ENCODE measurements at regions not wholly inside any gene's neighbourhood (a gene's known extent, or its start where the extent isn't known, plus 50 kb on each side); places are given as distances from the start of the nearest gene placed in this dataset.
"Not testable (repeated sequence)": the region's sequence is repeated elsewhere in the genome, so short reads cannot be mapped to it uniquely, and the experiment has no call there.

DNA sequence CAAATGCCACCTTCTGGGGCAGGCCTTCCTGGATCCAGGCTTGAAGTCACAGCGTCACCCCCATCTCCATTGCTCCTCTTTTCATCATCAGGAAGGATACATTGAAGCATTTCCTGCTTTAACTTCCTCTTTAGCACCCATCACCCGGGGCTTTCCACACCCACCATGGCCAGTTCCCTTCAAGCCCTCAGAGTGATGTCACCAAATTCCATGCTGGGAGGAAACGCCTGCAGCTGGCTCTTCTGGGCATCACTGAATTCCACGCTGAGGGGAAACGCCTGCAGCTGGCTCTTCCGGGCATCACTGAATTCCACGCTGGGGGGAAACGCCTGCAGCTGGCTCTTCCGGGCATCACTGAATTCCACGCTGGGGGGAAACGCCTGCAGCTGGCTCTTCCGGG is 354.6 kb downstream of the SMOC2 start:
- not testable (repeated sequence) for DNase-seq (ENCODE audit: extremely low read depth in 1 of 2, low read depth in 1 of 2)

DNA sequence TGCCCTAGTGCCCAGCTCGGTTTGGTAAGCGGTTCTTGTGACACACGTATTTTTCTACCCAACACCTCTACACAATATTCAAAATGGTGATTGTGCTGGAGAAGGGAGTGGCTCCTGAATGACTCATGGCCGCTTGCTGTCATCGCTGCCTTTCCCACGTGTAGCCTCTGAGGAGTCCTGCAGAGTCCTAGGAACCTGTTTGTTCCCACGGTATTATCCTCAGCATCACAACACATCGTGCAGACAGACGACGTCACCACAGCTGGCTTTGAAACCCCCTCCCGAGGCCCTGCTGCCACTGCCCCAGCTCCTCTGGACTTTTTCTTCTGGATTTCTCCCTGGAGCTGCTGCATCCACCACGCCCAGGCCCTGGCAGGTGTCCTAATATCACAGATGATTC is 353.5 kb downstream of the SMOC2 start:
- DNase-seq (ENCODE audit: extremely low read depth in 1 of 2, low read depth in 1 of 2) = no peak

DNA sequence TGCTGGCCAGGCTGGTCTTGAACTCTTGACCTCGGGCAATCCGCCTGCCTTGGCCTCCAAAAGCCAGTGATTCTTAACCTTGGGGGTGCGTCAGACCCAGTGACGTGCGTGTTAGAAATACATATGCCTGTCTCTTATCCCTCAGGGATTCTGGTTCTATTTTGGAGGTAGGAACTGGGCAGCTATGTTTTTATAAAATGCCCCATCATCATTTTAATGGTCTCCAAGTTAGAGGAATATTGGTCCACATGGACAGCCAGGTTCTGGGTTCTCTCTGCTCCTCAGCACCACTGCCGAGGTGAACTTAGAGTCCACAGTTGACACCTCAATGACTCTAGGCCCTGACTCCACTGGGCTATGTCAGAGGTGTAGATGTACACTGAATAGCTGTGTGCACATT is 352.7 kb downstream of the SMOC2 start:
- no peak for DNase-seq (ENCODE audit: extremely low read depth in 1 of 2, low read depth in 1 of 2)

DNA sequence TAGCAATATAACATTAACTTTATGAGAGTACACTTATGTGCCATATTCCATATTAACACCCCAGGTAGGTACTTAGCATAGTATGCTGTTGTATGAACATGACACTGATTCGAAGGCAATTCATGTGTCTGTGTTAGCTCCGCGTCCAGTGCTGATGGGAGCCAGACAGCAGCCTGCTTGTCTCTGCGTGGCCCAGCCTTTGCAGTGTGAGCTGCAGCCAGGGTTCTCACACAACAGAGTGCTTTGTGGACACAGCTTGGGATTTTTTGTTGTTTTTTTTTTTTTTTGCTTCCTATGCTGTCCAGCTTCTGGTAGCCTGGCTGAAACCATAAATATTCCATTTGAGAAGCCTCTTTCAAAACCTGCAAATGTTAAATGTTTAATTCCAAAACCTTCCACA is 350.9 kb downstream of the SMOC2 start:
- no peak for DNase-seq (ENCODE audit: extremely low read depth in 1 of 2, low read depth in 1 of 2)

DNA sequence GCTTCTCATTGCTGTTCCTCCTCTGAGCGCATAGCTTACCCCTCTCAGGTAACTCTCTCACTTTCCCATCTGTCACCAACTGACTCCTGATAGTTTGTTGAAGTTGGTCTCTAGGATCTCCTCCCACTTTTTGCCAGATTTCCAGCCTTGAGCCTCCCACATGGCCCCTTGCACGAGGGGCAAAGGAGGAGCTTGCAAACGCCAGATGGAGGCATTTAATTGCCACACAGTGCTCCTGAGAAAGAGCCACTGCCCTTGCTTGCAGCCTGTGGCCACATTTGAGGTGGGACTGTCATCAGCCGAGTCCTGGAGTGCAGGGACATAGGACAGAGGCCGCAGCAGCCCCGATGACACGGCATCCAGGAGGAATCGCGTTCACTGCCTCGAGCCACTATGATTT is 348.7 kb downstream of the SMOC2 start:
- no peak for DNase-seq (ENCODE audit: extremely low read depth in 1 of 2, low read depth in 1 of 2)

DNA sequence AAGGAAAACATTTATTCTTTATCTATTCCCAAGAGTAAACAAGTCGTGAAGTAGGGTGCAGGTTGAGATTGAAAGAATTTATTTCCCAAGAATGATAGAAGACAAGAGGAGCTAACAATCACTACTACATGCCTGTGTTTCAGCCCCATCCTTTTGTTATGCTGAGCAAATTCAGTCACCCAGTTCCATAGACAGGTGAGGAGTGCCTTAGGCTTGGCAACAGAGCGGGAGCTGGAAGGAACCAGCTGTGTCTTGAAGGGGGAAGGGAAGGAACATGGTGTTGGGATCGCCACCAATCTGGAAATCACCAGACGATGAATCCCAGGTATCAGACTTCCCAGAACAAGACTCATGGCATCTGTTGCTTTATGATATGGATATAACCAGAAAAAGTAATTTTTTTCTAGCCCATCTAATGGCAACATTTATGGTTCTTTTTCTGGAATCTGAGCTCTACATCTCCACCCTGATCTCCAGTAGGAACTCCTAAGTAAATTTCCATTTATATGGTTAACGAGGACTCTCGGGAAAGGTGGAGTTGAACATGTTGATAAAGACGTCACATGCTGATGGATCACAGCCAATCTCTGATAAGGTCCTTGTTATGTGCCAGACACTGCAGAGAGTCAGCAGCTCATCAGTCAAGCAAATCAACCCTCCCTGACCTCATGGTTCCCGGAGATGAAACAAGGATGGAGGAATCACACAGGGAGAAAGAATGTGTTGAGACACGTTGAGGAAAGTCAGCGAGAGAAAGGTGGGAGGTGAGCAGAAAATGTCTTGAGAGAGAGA is 344.9 kb downstream of the SMOC2 start:
- no peak for DNase-seq (ENCODE audit: extremely low read depth in 1 of 2, low read depth in 1 of 2)

DNA sequence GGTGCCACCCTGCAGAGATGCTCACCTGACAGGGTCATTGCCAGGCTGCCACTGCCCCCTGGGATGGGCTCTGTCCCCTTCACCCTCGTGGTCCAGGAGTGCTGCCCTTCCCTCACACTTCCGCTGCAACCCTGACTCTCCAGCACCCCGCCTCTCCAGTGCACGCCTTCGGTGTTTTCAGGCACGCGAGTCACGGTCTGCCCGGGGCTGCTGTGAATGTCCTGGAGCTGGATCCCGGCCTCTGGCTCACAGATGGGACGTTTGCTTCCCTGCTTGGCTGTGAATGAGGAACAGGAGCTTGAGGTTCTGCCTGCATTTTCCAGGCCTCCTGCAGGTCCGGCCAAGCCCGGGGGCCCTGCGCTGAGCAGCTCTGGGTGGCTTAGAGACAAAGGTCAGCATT is 343.4 kb downstream of the SMOC2 start:
- no peak for DNase-seq (ENCODE audit: extremely low read depth in 1 of 2, low read depth in 1 of 2)

DNA sequence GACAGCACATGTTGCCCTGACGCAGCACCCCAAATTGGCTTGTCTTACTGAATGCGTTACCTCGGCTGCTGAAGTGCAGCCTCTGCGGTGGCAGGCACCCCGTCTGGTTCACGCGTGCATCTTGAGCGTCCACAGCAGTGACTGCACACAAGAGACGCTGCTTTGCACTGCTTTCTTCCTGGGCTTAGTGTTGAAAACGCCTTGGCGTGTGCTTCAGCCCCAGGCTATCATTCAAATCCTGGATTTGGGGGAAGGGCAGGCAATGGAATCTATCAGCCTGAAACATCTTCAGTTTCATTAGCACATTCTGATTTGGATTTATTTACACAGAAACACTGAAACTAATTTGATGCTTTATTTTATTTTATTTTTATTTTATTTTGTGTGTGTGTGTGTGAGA is 342.7 kb downstream of the SMOC2 start:
- DNase-seq (ENCODE audit: extremely low read depth in 1 of 2, low read depth in 1 of 2) = no peak

DNA sequence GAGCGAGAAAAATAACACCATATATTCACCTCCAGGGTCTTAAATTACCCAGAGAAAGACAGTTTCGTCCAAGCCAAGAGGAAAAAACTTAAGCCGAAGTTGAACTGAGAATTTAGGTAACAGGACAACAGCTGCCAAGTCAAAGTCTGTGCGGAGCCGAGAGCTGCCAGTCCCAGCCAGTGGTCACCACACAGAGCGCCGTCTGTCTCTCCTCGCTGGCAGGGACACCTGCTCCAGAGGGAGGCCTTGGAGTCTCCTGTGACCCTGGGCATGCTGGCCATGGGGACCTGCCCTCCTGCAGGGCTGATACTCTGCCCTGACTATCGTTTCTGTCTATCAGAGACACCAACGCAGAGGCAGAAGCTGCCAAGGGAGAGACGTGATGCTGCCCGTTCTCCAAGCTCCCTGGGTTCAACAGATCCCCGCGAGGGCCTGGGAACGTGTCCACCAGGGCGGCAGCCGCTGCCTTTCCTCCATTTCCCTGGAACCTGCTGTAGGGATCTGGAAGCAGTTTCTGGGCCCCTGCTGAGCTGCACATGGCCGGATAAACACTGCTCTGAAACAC is 341.3 kb downstream of the SMOC2 start:
- no peak for DNase-seq (ENCODE audit: extremely low read depth in 1 of 2, low read depth in 1 of 2)

DNA sequence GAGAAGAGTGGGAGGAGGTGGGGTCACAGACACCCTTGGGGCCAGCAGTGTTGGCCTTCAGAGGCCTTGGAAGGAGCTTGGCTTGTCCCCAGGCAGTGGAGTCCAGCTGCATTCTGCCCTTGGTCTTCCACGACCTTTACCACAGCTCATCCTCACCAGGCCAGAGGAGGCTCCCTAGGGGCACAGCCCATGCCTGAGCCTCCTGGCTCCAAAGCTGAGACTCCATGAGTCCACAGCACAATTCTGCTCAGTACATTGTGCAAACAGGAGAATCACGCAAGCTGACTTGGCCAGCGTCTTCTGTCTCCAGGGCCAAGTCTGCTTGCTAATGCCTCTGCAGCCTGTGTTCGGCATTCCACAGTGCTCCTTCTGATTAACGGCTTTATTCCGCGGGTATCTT is 337.2 kb downstream of the SMOC2 start:
- no peak for DNase-seq (ENCODE audit: extremely low read depth in 1 of 2, low read depth in 1 of 2)

DNA sequence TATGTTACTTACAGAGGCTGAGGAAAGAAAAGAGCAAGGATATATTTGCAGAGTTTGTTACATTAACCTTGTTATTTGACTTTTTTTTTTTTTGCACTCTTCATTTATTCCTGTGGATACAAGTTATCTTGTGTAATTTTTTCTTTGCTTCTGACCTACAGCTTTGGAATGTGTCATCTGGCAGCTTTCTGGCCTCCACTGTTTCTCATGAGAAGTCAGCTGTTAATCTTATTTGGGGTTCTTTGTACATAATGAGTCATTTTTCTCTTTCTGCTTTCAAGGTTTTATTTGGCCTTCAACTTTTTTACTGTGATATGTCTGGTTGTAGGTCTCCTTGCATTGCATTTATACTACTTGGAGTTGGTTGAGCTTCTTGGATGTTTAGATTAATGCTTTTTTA is 333.4 kb downstream of the SMOC2 start:
- no peak for DNase-seq (ENCODE audit: extremely low read depth in 1 of 2, low read depth in 1 of 2)

DNA sequence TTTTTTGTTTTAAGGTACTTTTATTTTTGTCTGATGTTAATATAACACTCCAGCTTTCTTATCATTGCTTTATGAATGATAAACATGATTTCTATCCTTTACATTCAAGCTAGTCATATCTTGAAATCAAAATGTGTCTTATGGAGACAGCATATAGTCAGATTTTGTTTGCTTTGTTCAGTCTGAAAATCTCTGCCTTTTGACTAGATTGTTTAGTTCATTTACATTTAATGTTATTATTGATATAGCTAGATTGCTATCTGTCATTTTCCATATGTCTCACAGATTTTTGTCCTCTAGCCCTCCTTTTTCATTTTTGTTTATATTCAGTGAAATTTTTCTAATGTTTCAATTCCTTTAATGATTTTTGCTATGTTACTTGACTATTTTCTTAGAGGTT is 332.8 kb downstream of the SMOC2 start:
- DNase-seq (ENCODE audit: extremely low read depth in 1 of 2, low read depth in 1 of 2) = no peak

DNA sequence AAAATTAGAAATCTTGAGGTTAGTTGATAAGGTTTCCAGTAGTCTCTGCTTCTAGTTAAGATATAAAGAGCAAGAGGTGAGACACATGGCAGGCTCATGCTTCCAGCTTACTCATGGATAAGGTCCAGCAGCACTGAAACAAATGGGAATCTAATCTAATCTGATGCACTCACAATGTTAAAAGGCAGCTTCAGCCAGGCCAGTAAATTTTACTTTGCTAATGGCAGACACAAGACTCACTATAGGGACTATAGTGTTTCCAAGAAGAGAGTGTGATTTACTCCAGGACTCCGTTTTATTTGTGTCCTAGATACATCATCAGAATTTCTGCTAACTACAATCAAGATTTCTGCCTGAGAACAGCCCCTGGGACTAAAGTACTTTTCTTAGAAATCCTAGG is 324.8 kb downstream of the SMOC2 start:
- no peak for DNase-seq (ENCODE audit: extremely low read depth in 1 of 2, low read depth in 1 of 2)

DNA sequence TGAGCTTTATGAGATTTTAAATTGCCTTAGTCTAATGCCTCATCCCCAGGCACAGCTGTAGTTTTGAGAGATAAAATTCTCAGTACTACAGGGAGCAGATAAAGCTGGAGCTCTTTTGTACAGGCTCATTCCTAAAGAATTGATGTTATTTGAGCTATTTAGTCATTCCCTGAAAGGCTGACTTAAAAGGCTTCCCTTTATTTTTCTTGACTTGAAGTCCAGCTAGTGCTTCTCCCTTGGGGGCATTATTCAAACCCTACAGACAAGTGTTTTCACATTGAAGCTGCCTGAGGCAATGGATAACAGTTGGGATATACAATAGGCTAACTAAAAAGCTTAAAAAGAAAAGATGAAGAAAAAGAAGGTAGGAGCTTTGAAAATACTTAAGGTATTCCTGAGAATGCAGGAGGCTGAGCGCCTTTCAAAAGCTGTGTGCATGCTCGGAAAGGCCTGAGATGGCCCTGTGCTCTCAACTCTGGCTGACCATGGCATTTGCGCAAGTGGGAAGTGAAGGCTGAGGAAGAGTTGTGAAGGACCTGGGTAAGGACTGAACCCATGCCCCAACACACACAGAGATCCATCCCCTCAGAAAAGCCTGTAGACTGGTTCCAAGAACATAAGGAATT is 315.1 kb downstream of the SMOC2 start:
- no peak for DNase-seq (ENCODE audit: extremely low read depth in 1 of 2, low read depth in 1 of 2)

DNA sequence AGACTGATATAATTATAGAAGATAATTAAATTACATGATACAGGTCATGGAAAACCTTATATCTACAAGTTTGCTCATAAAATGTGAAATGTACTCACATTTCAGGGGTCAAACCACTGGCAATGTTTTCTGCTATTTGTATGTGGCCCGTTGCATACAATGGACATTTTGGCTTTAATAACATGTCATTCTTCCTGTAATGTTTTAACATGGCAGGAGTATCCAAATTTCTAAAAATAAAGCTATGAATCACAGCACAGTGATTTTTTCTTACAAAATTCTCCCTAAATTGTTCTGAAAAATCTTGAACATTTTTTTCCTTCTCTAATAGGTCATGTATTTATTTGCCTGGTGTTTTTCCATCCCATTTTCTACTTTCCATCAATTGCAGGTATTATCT is 305.7 kb downstream of the SMOC2 start:
- no peak for DNase-seq (ENCODE audit: extremely low read depth in 1 of 2, low read depth in 1 of 2)

DNA sequence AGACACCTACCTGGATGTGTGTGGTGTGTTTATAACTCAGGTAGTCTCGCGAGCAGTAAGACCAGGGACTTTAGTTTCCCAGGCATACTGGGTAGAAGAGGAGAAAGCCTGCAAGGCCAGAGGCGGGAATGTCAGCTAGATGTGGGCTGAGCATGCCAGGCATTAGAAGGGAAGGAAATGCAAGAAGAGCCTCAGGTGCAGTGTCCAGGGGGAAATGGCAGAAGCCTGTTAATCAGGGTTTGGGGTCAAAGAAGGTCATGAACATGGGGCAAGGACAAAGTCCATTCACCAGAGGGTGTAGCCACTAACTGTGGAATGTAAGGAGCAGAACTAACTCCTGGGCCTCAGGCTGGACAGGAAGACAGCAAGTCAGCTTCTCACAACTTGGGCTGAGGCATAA is 305.0 kb downstream of the SMOC2 start:
- DNase-seq (ENCODE audit: extremely low read depth in 1 of 2, low read depth in 1 of 2) = no peak

DNA sequence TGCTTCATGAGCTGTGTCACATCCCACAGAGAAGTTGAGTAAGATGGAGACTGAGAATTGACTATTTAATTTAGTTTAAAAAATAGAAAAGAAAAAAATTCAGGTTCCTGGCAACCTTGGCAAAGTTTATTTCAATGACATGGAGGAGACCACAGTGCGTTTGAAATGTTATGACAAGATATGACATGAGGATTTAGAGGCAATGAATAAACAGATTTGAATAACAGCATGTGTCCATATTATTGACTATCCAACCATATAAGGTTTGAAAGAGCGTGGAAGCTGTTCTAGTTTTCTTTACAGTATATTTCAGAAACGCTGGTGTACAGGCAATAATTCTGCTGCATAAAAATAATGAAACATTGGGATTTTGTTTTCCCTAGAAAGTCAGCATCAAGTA is 303.9 kb downstream of the SMOC2 start:
- DNase-seq (ENCODE audit: extremely low read depth in 1 of 2, low read depth in 1 of 2) = no peak

DNA sequence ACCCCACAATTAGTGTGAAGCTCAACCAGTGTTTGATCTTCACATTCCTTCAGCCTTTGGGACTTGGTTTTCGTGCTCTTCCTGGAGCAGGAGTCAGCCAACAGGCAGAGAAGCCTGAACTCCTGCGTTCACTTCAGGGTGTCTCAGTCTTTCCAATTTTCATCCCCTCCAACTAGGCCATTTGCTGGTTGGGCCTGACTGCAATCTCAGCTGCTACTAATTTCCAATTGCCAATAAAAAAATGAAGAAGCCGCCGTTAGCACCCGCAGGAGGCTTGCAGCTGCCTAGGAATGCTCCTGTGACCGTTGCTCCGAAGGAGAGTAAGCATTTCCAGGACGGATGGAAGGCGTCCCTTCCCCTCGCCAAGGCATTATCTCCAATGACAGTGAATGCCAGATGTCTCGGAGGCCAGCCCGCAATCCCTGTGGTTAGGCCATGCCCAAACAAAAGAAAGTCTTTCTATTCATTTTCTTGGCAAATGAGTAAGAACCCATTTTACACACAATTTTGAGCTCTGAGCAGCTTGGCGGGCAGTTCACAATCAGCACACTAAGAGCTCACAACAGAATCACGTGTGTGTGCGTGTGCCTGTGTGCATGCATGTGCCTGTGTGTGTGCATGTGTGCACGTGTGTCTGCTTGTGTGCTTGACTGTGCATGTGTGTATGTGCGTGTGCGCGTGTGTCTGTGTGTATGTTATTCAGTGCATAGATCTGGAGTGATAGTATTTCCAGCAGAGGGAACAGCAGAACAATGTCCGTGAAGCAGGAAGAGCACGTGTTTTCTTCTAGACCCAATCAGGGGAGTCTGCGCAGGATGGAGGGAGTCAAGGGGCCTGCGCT is 301.2 kb downstream of the SMOC2 start:
- no peak for DNase-seq (ENCODE audit: extremely low read depth in 1 of 2, low read depth in 1 of 2)

DNA sequence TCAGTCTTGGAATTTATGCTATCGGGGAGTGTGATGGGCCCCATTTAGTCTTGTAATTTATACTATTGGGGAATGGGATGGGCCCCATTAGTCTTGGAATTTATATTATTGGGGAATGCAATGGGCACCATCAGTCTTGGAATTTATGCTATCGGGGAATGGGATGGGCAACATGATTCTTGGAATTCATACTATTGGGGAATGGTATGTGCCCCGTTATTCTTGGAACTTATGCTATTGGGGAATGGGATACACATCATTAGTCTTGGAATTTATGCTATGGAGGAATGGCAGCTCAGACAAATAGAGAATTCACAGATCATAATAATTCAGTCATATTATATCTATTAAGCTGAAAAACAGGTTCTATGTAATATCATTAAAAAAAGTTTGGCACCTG is 300.3 kb downstream of the SMOC2 start:
- DNase-seq (ENCODE audit: extremely low read depth in 1 of 2, low read depth in 1 of 2) = no peak

DNA sequence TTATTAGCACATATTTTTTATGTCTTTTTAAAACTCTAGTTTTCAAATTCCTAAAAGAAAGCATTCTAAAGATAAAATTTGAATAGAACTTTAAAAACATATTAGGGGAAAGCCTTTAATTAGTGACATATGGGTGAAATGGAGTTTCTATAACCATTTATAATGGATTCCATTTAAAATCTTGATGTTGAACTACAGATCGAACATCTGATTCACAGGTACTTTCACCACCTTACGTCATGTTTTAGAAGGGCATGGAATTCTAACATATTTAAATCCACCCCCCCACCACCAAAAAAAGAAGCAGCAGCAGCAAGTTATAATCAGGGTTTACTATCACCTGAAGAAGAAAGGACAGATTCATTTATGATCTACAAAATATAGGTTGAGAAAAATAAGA is 298.4 kb downstream of the SMOC2 start:
- DNase-seq (ENCODE audit: extremely low read depth in 1 of 2, low read depth in 1 of 2) = no peak

DNA sequence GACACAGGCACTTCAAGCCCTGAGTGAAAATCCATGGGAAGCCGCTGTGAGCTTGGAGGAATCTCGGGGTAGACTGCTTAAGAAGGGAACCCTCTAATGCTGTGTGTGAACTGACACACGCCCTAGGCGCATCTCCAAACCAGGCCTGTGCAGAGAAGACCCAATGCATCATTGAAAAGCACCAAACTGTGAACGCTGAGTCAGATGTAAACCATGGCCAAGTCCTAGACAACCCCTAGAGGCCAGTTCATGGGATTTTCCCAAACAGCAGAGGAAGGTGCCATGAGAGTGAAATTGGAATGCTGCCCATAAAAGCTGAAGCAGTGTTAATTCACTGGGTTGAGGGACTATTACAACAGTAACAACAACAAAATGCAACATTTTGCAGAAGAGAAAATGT is 296.5 kb downstream of the SMOC2 start:
- DNase-seq (ENCODE audit: extremely low read depth in 1 of 2, low read depth in 1 of 2) = no peak

DNA sequence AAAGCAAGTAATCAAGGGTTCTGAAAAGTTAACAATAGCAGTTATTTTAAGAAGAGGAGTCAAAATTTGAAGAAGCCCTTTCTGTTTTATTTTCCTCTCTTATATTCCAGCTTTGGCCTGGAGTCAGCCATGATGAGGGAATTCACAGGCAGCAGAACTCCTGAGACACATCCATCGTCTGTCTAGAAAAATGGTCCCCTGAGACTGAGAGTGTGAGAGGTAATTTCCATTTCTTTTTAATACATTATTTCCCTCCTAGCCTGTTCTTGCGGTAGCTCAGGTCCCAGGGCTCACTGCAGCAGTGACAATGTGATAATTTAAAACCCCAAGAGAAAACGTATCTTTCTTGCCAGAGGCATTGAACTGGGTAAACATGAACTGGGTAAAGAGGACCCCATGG is 296.0 kb downstream of the SMOC2 start:
- DNase-seq (ENCODE audit: extremely low read depth in 1 of 2, low read depth in 1 of 2) = no peak

Data from stimulated activated CD8-positive, alpha-beta memory T cell treated with anti-CD3 and anti-CD28 coated beads, Interleukin-7, amount 100 ng/mL, for 48 hours (primary cell).